ENCODE measurements at regions not wholly inside any gene's neighbourhood (a gene's known extent, or its start where the extent isn't known, plus 50 kb on each side); places are given as distances from the start of the nearest gene placed in this dataset.

GRCh38 chr1:60826320-60827094, 255.9 kb upstream of the NFIA start:
- Mint-ChIP-seq H3K4me1 (no peaks in the 10 kb centered on the region), H3K9me3 (no peaks in the 10 kb centered on the region; a peak in 1 of 5 replicates), H3K36me3 (ENCODE audit: insufficient read depth in 1 of 3, low read depth in 3 of 3) (0 out of 7 replicates have a peak, but pooled peaks cover 0 to 4% (median 0%) of the 10 kb centered on the region in 3 experiments), H3K27ac (no peak overlapping the region), H3K4me3 (no peak overlapping the region), H3K27me3 (ENCODE audit: low read depth) (no peaks in the 10 kb centered on the region; the same call in 1 of the 2 replicates)
- no peak overlapping the region for H2AK5ac ChIP-seq (ENCODE audit: insufficient read length, low read length)
- DNase-seq: no peak
- no peak overlapping the region for H2BK120ac ChIP-seq (ENCODE audit: low read depth, low read length, poor library complexity, severe bottlenecking)
- no peak overlapping the region for H2BK12ac ChIP-seq (ENCODE audit: insufficient read length, low read depth, low read length)
- H3K56ac ChIP-seq (ENCODE audit: insufficient read length, low read depth, low read length): no peak overlapping the region
- H4K8ac ChIP-seq (replicated peaks; ENCODE audit: insufficient read length, low read depth, low read length): no peak overlapping the region
- no peaks in the 10 kb centered on the region for H3K23me2 ChIP-seq (ENCODE audit: insufficient read length, low read depth, low read length, poor library complexity, severe bottlenecking)
- no peak for TF ChIP-seq CTCF (conservative IDR thresholded peaks at IDR 0.05)
- H2BK5ac ChIP-seq (ENCODE audit: insufficient read length, low read length): no peak overlapping the region
- H3K23ac ChIP-seq (ENCODE audit: insufficient read length, low read depth, low read length): no peak overlapping the region
- H3K9ac ChIP-seq (ENCODE audit: extremely low read depth, insufficient read length, low read length): no peak overlapping the region
- H4K5ac ChIP-seq (ENCODE audit: insufficient read length, low read depth, low read length): no peak overlapping the region
- no peaks in the 10 kb centered on the region; the same call in 1 of the 2 replicates for H3K4me1 ChIP-seq (ENCODE audit: insufficient read depth, low read length)
- H3K4ac ChIP-seq (ENCODE audit: low read depth, low read length): no peak overlapping the region
- H4K20me1 ChIP-seq (ENCODE audit: control insufficient read depth, insufficient read depth, insufficient read length): no peaks in the 10 kb centered on the region
- no CpG with 5 or more reads among the region's 2 CpGs for WGBS (ENCODE audit: extremely low coverage, insufficient read length, low lambda C conversion rate)
- no peaks in the 10 kb centered on the region for H3K79me1 ChIP-seq (ENCODE audit: insufficient read depth, low read depth, low read length, poor library complexity, severe bottlenecking)
- no peak overlapping the region for H3T11ph ChIP-seq (ENCODE audit: low read length)
- H3K18ac ChIP-seq (ENCODE audit: insufficient read length, low read depth, low read length): no peak overlapping the region
- no peak overlapping the region for H2BK15ac ChIP-seq (ENCODE audit: low read depth, low read length)
- H3K27me3 ChIP-seq (ENCODE audit: insufficient read depth, low read length): no peaks in the 10 kb centered on the region
- no peaks in the 10 kb centered on the region for H3K79me2 ChIP-seq (ENCODE audit: insufficient read depth, low read length)
- H3K14ac ChIP-seq (ENCODE audit: insufficient read depth, low read length): no peak overlapping the region
- no peak overlapping the region for H2BK20ac ChIP-seq (ENCODE audit: low read depth, low read length, poor library complexity, severe bottlenecking)
- no peak overlapping the region for H2AFZ ChIP-seq (ENCODE audit: low read length)
- H3K9me3 ChIP-seq (ENCODE audit: control insufficient read depth, low read depth, low read length): no peaks in the 10 kb centered on the region
- H3K4me2 ChIP-seq (ENCODE audit: insufficient read depth, insufficient read length, low read length): no peak overlapping the region
- no peak overlapping the region for H4K91ac ChIP-seq (ENCODE audit: insufficient read length, low read depth, low read length)
- H3K27ac ChIP-seq (ENCODE audit: insufficient read length, low read depth, low read length): no peak overlapping the region
